ENCODE measurements at regions not wholly inside any gene's neighbourhood (a gene's known extent, or its start where the extent isn't known, plus 50 kb on each side); places are given as distances from the start of the nearest gene placed in this dataset.

- no peak overlapping the region for H3K27ac ChIP-seq
- no peak for TF ChIP-seq CTCF (conservative IDR thresholded peaks at IDR 0.05)
Observed at GRCh38 chr3:94305835-94306611, 243.2 kb downstream of the NSUN3 start.

GRCh38 chr3:94307588-94307987 is 244.7 kb downstream of the NSUN3 start:
- no peak overlapping the region for H3K27ac ChIP-seq
- TF ChIP-seq CTCF (conservative IDR thresholded peaks at IDR 0.05): no peak

DNA sequence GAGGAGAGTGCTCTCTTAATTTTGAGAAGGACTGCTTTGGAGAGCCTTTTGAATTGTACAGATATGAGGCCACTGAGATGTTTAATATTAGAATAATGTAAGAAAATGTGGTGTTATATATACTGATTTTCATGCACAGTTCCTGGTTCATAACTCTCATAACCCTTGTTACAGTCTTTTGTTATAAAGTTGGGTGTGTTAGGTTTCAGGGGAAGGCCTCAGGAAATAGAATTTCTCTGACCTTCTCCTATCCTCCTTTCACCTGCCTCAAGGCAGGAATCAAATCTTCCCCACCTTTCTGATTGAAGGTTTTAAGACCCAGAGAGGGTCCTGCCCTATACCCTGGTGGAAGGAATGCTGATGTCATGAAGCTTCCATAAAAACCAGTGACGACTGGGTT is 245.9 kb downstream of the NSUN3 start:
- no peak overlapping the region for H3K27ac ChIP-seq
- no peak for TF ChIP-seq CTCF (conservative IDR thresholded peaks at IDR 0.05)

GRCh38 chr3:94310341-94311135 is 247.7 kb downstream of the NSUN3 start:
- TF ChIP-seq CTCF (conservative IDR thresholded peaks at IDR 0.05): no peak
- H3K27ac ChIP-seq: no peak overlapping the region

DNA sequence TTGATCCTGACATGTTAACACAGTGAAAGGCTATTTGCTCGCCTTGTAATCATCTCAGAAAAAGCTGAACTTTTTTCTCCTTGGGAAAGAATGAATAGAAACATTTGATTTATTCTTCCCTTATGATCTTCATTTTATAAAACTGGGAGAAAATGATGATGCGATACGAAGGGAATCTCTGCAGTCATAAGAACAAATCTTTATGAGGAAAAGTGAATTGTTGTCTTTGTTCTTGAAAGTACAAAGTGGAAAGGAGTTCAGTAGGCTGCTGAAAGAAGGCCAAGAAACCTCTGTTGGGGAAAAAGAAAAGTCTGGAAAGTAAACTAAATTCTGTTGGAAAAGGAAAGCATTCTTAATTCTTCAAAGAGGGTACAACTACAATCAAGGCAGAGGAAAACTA is 248.8 kb downstream of the NSUN3 start:
- no peak for TF ChIP-seq CTCF (conservative IDR thresholded peaks at IDR 0.05)
- no peak overlapping the region for H3K27ac ChIP-seq

DNA sequence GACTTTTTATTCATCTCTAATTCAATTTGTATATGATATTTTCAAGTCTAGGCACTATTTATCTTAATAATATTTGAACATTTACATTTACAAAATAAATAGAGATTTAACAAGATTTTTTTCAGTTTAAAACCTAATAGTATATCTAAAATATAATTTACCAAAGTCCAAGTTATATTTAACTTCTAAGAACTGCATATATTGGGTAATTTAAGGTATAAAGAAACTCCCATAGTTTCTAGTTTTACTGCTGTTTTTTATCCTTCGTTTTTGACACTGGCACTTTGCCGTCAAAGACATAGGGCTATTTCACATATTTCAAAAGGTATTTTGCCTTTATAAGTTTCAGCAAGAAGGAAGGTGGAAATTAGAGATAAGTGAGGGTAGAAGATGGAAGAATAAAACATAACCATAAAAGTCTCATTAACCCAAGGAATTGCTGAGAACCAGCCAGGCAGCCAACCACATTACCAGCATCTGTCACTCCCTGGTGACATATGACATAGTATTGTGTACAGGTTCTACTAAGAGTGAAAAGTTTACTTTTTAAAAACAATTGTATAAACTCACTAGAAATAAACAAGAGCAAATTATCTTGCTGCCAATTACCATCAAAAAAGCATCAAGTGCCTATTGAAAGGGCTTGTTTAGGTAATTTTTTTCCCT is 251.5 kb downstream of the NSUN3 start:
- TF ChIP-seq CTCF (conservative IDR thresholded peaks at IDR 0.05): no peak

DNA sequence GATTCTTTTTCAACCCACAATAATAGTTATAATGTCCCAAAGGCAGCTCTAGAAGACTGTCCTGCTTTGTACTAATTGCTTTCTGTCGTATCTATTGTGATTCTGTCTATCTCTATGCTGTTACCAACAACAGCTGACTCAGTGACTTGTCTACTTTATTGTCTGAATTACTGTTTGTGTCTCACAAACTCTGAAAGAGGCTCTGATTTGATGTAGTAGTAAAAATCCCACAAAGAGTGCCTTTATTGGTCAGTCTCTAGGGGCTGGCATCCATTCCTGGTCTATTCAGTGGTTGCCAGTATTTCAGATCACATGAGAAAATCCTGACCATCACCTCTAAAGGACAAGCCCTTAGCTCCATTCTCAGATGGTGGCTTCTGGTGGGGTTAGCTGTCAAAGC is 254.2 kb downstream of the NSUN3 start:
- no peak overlapping the region for H3K27ac ChIP-seq
- no peak for TF ChIP-seq CTCF (conservative IDR thresholded peaks at IDR 0.05)

More for the DNA sequence above, 251.5 kb downstream of the NSUN3 start:
- no peak overlapping the region for H3K27ac ChIP-seq
